ENCODE measurements at regions not wholly inside any gene's neighbourhood (a gene's known extent, or its start where the extent isn't known, plus 50 kb on each side); places are given as distances from the start of the nearest gene placed in this dataset.

- H3K36me3 ChIP-seq (ENCODE audit: control insufficient read depth in 2 of 2, insufficient read depth in 1 of 2, low read length in 2 of 2), result no peaks in the 10 kb centered on the region
- ChIA-PET CTCF (interaction anchor here (0.7 kb wide), 1 partner anchor 291 kb away, joined by 3 read pairs; no protein-coding TSS in a partner anchor), POLR2A (no interaction called here)
- H3K9me3 ChIP-seq (ENCODE audit: control insufficient read depth, insufficient read depth, low read depth, low read length), result no peaks in the 10 kb centered on the region
- H3K27ac ChIP-seq (ENCODE audit: extremely low read depth, low read depth, low read length), result no peak overlapping the region
- no peak overlapping the region for H3K4me3 ChIP-seq (ENCODE audit: low read depth, low read length)
- no peaks in the 10 kb centered on the region for H3K4me1 ChIP-seq (ENCODE audit: control insufficient read depth, insufficient read depth, low read length)
- TF ChIP-seq ZNF561 (tag by site-specific recombination; IDR thresholded peaks at IDR 0.05; ENCODE audit: borderline replicate concordance), result no peak
- TF ChIP-seq ZBTB17 (tag by site-specific recombination; IDR thresholded peaks at IDR 0.05), result no peak
- no peak for TF ChIP-seq ZNF335 (tag by site-specific recombination; conservative IDR thresholded peaks at IDR 0.05)
- no peak for TF ChIP-seq ZNF544 (tag by site-specific recombination; IDR thresholded peaks at IDR 0.05)
- no peak for TF ChIP-seq ZNF548 (tag by site-specific recombination; IDR thresholded peaks at IDR 0.05)
- TF ChIP-seq ZNF837 (tag by site-specific recombination; IDR thresholded peaks at IDR 0.05), result no peak
- TF ChIP-seq PATZ1 (tag by site-specific recombination; IDR thresholded peaks at IDR 0.05), result no peak
- TF ChIP-seq TCF7L2 (IDR thresholded peaks at IDR 0.05; ENCODE audit: borderline replicate concordance, low read depth, low read length), result no peak
Observed at GRCh38 chr18:10160251-10160650, 246.4 kb downstream of the VAPA start.

GRCh38 chr18:10161315-10161714 is 247.5 kb downstream of the VAPA start:
- POLR2A ChIA-PET, result no interaction called here
- H3K9me3 ChIP-seq (ENCODE audit: control insufficient read depth, insufficient read depth, low read depth, low read length), result no peaks in the 10 kb centered on the region

More at GRCh38 chr18:10161315-10161714, 247.5 kb downstream of the VAPA start:
- no peak overlapping the region for H3K4me3 ChIP-seq (ENCODE audit: low read depth, low read length)
- H3K36me3 ChIP-seq (ENCODE audit: control insufficient read depth in 2 of 2, insufficient read depth in 1 of 2, low read length in 2 of 2), result no peaks in the 10 kb centered on the region
- H3K27ac ChIP-seq (ENCODE audit: extremely low read depth, low read depth, low read length), result no peak overlapping the region
- H3K4me1 ChIP-seq (ENCODE audit: control insufficient read depth, insufficient read depth, low read length), result no peaks in the 10 kb centered on the region
- TF ChIP-seq ZNF423 (tag by site-specific recombination; IDR thresholded peaks at IDR 0.05), result no peak
- no peak for TF ChIP-seq ZNF10 (tag by site-specific recombination; IDR thresholded peaks at IDR 0.05)
- TF ChIP-seq ZNF747 (tag by site-specific recombination; IDR thresholded peaks at IDR 0.05), result no peak
- TF ChIP-seq ZNF362 (tag by site-specific recombination; IDR thresholded peaks at IDR 0.05), result no peak
- TF ChIP-seq ZNF292 (tag by site-specific recombination; IDR thresholded peaks at IDR 0.05; ENCODE audit: borderline replicate concordance, low read depth), result no peak
- no peak for TF ChIP-seq ZNF792 (tag by site-specific recombination; IDR thresholded peaks at IDR 0.05)
- TF ChIP-seq ZNF311 (tag by site-specific recombination; IDR thresholded peaks at IDR 0.05; ENCODE audit: borderline replicate concordance), result no peak
- no peak for TF ChIP-seq ZNF571 (tag by site-specific recombination; IDR thresholded peaks at IDR 0.05)
- no peak for TF ChIP-seq PRDM1 (tag by site-specific recombination; IDR thresholded peaks at IDR 0.05)
- no peak for TF ChIP-seq SCRT1 (tag by site-specific recombination; IDR thresholded peaks at IDR 0.05; ENCODE audit: borderline replicate concordance)
- TF ChIP-seq RBAK (tag by site-specific recombination; IDR thresholded peaks at IDR 0.05), result no peak
- TF ChIP-seq ZFP3 (tag by site-specific recombination; IDR thresholded peaks at IDR 0.05; ENCODE audit: low read depth), result no peak
- TF ChIP-seq ZNF837 (tag by site-specific recombination; IDR thresholded peaks at IDR 0.05), result no peak
- TF ChIP-seq ZNF555 (tag by site-specific recombination; conservative IDR thresholded peaks at IDR 0.05), result no peak
- no peak for TF ChIP-seq ZNF394 (tag by site-specific recombination; IDR thresholded peaks at IDR 0.05; ENCODE audit: borderline replicate concordance)
- no peak for TF ChIP-seq ZNF223 (tag by site-specific recombination; IDR thresholded peaks at IDR 0.05)
- TF ChIP-seq ZNF549 (tag by site-specific recombination; IDR thresholded peaks at IDR 0.05), result no peak
- TF ChIP-seq BCL11B (tag by site-specific recombination; IDR thresholded peaks at IDR 0.05; ENCODE audit: low read depth), result no peak
- TF ChIP-seq ZNF214 (tag by site-specific recombination; IDR thresholded peaks at IDR 0.05; ENCODE audit: borderline replicate concordance), result no peak
- TF ChIP-seq ZBTB44 (tag by site-specific recombination; IDR thresholded peaks at IDR 0.05), result no peak
- CTCF ChIA-PET, result interaction anchor here (0.8 to 1.1 kb wide), 3 partner anchors 29 to 55 kb away, joined by 3 read pairs; no protein-coding TSS in a partner anchor
